ENCODE measurements at regions not wholly inside any gene's neighbourhood (a gene's known extent, or its start where the extent isn't known, plus 50 kb on each side); places are given as distances from the start of the nearest gene placed in this dataset.

- TF ChIP-seq EP300 (IDR thresholded peaks at IDR 0.05; ENCODE audit: borderline replicate concordance) (no peak), TEAD4 (IDR thresholded peaks at IDR 0.05) (no peak), YY1 (IDR thresholded peaks at IDR 0.05; ENCODE audit: low read depth) (no peak), FOXM1 (IDR thresholded peaks at IDR 0.05; ENCODE audit: borderline replicate concordance, low read depth) (no peak), CREB1 (IDR thresholded peaks at IDR 0.05; ENCODE audit: low read depth) (no peak), RAD21 (IDR thresholded peaks at IDR 0.05; ENCODE audit: low read depth) (no peak), TAF1 (IDR thresholded peaks at IDR 0.05; ENCODE audit: low read depth) (no peak), CEBPB (IDR thresholded peaks at IDR 0.05) (no peak)
- TF ChIP-seq, protein P1, sequence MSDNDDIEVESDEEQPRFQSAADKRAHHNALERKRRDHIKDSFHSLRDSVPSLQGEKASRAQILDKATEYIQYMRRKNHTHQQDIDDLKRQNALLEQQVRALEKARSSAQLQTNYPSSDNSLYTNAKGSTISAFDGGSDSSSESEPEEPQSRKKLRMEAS (IDR thresholded peaks at IDR 0.05), result no peak
- TF ChIP-seq, protein P2, sequence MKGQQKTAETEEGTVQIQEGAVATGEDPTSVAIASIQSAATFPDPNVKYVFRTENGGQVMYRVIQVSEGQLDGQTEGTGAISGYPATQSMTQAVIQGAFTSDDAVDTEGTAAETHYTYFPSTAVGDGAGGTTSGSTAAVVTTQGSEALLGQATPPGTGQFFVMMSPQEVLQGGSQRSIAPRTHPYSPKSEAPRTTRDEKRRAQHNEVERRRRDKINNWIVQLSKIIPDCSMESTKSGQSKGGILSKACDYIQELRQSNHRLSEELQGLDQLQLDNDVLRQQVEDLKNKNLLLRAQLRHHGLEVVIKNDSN (IDR thresholded peaks at IDR 0.05), result no peak
Observed at GRCh38 chr4:117640836-117641235, 393.4 kb upstream of the NDST3 start.
